HepG2 (cell line): ENCODE measurements at regions not wholly inside any gene's neighbourhood (a gene's known extent, or its start where the extent isn't known, plus 50 kb on each side); places are given as distances from the start of the nearest gene placed in this dataset.

ENCODE experiments used
- ATAC-seq: fragments of 200-7000 bp; cut with Tn5 transposase; 3 replicates; pipeline ENCODE4 v1.9.1; 2020; ENCODE audit warnings: mild to moderate bottlenecking, moderate library complexity
- BruUV-seq: library from RNA; stranded (reverse); fragments of 400-500 nt; replicated peaks from 2 replicates; lab custom pipeline; 2021; lab: Mats Ljungman, UMichigan
- CTCF ChIA-PET: fragments of 300-600 bp; formaldehyde crosslinking; extraction: SDS; loops from one replicate; lab custom pipeline; 2021; ENCODE audit warnings: low total read pairs, inconsistent platforms, low intra/inter-chr PET ratio; lab: Yijun Ruan, JAX
- POLR2A ChIA-PET: fragments of 350-600 bp; sonication (Branson Sonifier 250); formaldehyde crosslinking; loops from one replicate; lab custom pipeline; 2020; ENCODE audit warnings: antibody characterized with exemption, inconsistent platforms; lab: Yijun Ruan, JAX
- DNase-seq: peaks from one replicate; pipeline ENCODE4 v3.0.0-alpha.2; 2015; ENCODE audit warnings: low spot score
- FAIRE-seq: peaks from 3 replicates; lab custom pipeline; 2011; peaks lifted over from hg19 to GRCh38; lab: Jason Lieb, UNC
- H2AFZ ChIP-seq: one replicate; pipeline ENCODE4 v1.6.1; 2011; ENCODE audit warnings: low read length, inconsistent platforms
- H3K27ac ChIP-seq: fragments of 300-600 bp; 3 replicates; pipeline ENCODE4 v1.8.0; 2011; ENCODE audit warnings: mixed run types, mild to moderate bottlenecking, mixed read lengths, low read length, inconsistent platforms; ENCODE audit not compliant: insufficient read depth; ENCODE audit errors: extremely low read length
- H3K27me3 ChIP-seq, 2 experiments: fragments of 200-600 bp in 1 of 2; 2 replicates in 1 of 2; 3 replicates in 1 of 2; pipeline versions ENCODE4 v1.6.0 to v1.8.0; 2011; ENCODE audit warnings: low read length in 2 of 2, mild to moderate bottlenecking in 2 of 2, moderate library complexity in 2 of 2, inconsistent platforms in 1 of 2; ENCODE audit not compliant: insufficient read depth in 2 of 2, control insufficient read depth in 1 of 2
- H3K36me3 ChIP-seq, 2 experiments: fragments of 200-600 bp in 1 of 2; replicated peaks in 1 of 2; 2 replicates in 1 of 2; 3 replicates in 1 of 2; pipeline versions ENCODE4 v1.5.1 to v1.8.0; 2011; ENCODE audit warnings: low read length in 2 of 2, inconsistent platforms in 1 of 2; ENCODE audit not compliant: insufficient read depth in 2 of 2, control insufficient read depth in 1 of 2
- H3K4me1 ChIP-seq: 2 replicates; pipeline ENCODE4 v1.5.1; 2012; ENCODE audit warnings: low read length, inconsistent platforms; ENCODE audit not compliant: insufficient read depth
- H3K4me2 ChIP-seq: 2 replicates; pipeline ENCODE4 v1.6.0; 2011; ENCODE audit warnings: low read depth, low read length, inconsistent platforms
- H3K4me3 ChIP-seq, 3 experiments: fragments of 200-600 bp in 1 of 3; sonication (generic), shearing (Covaris generic) in 1 of 3; replicated peaks in 1 of 3; 2 replicates each; pipeline ENCODE4 v1.5.1; 2011 to 2016; ENCODE audit warnings: low read length in 3 of 3, inconsistent platforms in 2 of 3, low read depth in 2 of 3, mild to moderate bottlenecking in 2 of 3, control low read depth in 1 of 3, mixed read lengths in 1 of 3; ENCODE audit not compliant: insufficient read depth in 1 of 3
- H3K79me2 ChIP-seq: one replicate; pipeline ENCODE4 v1.6.1; 2011; ENCODE audit warnings: low read length, inconsistent platforms; ENCODE audit not compliant: insufficient read depth
- H3K9ac ChIP-seq: 2 replicates; pipeline ENCODE4 v1.6.0; 2011; ENCODE audit warnings: mild to moderate bottlenecking, low read depth, low read length, inconsistent platforms; ENCODE audit not compliant: insufficient read depth
- H3K9me3 ChIP-seq: 2 replicates; pipeline ENCODE4 v1.5.1; 2012; ENCODE audit warnings: mild to moderate bottlenecking, low read length
- H4K20me1 ChIP-seq: 2 replicates; pipeline ENCODE4 v1.6.0; 2011; ENCODE audit warnings: inconsistent platforms, mild to moderate bottlenecking, low read length, moderate library complexity; ENCODE audit not compliant: insufficient read depth
- CHD2 ChIP-seq: IDR thresholded peaks from 2 replicates; pipeline ENCODE4 v1.6.1; 2011; ENCODE audit warnings: low read depth, low read length, improper control_type of control experiment
- REL ChIP-seq: sonication (generic); formaldehyde crosslinking; conservative IDR thresholded peaks from 2 replicates; pipeline ENCODE4 v1.8.0; 2022; ENCODE audit warnings: mild to moderate bottlenecking, missing genetic modification reagents, moderate library complexity
- SMAD1 ChIP-seq: sonication (generic); formaldehyde crosslinking; IDR thresholded peaks from 2 replicates; pipeline ENCODE4 v1.4.0; 2020; ENCODE audit warnings: missing genetic modification reagents, low read depth, mild to moderate bottlenecking, borderline replicate concordance
- TFDP1 ChIP-seq: IDR thresholded peaks from 2 replicates; pipeline ENCODE4 v1.6.1; 2016; ENCODE audit warnings: missing compliant biosample characterization, missing genetic modification reagents, borderline replicate concordance
- TP53 ChIP-seq: sonication (generic); formaldehyde crosslinking; conservative IDR thresholded peaks from 2 replicates; pipeline ENCODE4 v1.4.0; 2020; ENCODE audit warnings: missing genetic modification reagents
- ZMYM2 ChIP-seq: sonication (generic); formaldehyde crosslinking; IDR thresholded peaks from 2 replicates; pipeline ENCODE4 v1.8.0; 2022; ENCODE audit warnings: mild to moderate bottlenecking, missing genetic modification reagents
- ZNF484 ChIP-seq: sonication (generic); formaldehyde crosslinking; IDR thresholded peaks from 2 replicates; pipeline ENCODE4 v1.5.1; 2020; ENCODE audit warnings: mild to moderate bottlenecking, low read depth, missing genetic modification reagents, borderline replicate concordance
- ZNF556 ChIP-seq: sonication (generic); formaldehyde crosslinking; IDR thresholded peaks from 2 replicates; pipeline ENCODE4 v1.4.0; 2020; ENCODE audit warnings: mild to moderate bottlenecking, missing genetic modification reagents, borderline replicate concordance
- ZNF782 ChIP-seq: sonication (generic); formaldehyde crosslinking; IDR thresholded peaks from 2 replicates; pipeline ENCODE4 v1.4.0; 2020; ENCODE audit warnings: missing genetic modification reagents, mild to moderate bottlenecking, borderline replicate concordance
- WGBS: methylation state at CpG from one replicate; pipeline ENCODE4 v1.1.6; 2017; ENCODE audit warnings: low lambda C conversion rate; 5-methylcytosine and 5-hydroxymethylcytosine counted together
- in situ Hi-C: cut with HindIII; loops from 2 replicates; pipeline ENCODE4 v1.10.0; 2017; ENCODE audit warnings: low pct_unique_long_range_greater_than_20kb; ENCODE audit not compliant: extremely low pct_ligation_motif_present
- intact Hi-C: fragments of 100-400 bp; cut with micrococcal nuclease; formaldehyde crosslinking; loops from one replicate; pipeline ENCODE4 v1.10.0; 2022; ENCODE audit not compliant: unreplicated experiment

GRCh38 chr14:76967788-76968187 lies 60.7 kb downstream of the IRF2BPL start:
- FAIRE-seq (no peak), DNase-seq (no peak), ATAC-seq (no peak)
- no peak for TF ChIP-seq ZNF556 (CRISPR knock-in tag)
- no peak for TF ChIP-seq SMAD1 (CRISPR knock-in tag)
- no peak for TF ChIP-seq REL (CRISPR knock-in tag)
- TF ChIP-seq ZMYM2 (CRISPR knock-in tag) = 0 out of 2 replicates have a peak, but pooled peaks have one; percentile 4
- TF ChIP-seq ZNF484 (CRISPR knock-in tag) = no peak
- TF ChIP-seq TP53 = no peak
- TF ChIP-seq CHD2 = no peak
- TF ChIP-seq ZNF782 = no peak
- TF ChIP-seq TFDP1 (CRISPR knock-in tag) = no peak
- intact Hi-C loops (loop anchor here (2.0 to 10.0 kb wide), 3 partner anchors 53 to 85 kb away; no protein-coding TSS in a partner anchor), in situ Hi-C loops (loop anchor here (5.0 kb wide), 1 partner anchor 75 kb away; no protein-coding TSS in a partner anchor)
- H3K4me1 ChIP-seq = peaks cover 84% of the 10 kb centered on the region
- no peak overlapping the region for H3K9ac ChIP-seq
- POLR2A ChIA-PET = interaction anchor here (2.1 kb wide), 1 partner anchor 55 kb away, joined by 9 read pairs; no protein-coding TSS in a partner anchor
- no peaks in the 10 kb centered on the region for H3K79me2 ChIP-seq
- no peaks in the 10 kb centered on the region for H3K9me3 ChIP-seq
- no peak overlapping the region for H3K4me2 ChIP-seq
- H4K20me1 ChIP-seq = no peaks in the 10 kb centered on the region
- H2AFZ ChIP-seq = no peak overlapping the region
- CTCF ChIA-PET = interaction anchor here (1.3 kb wide), 1 partner anchor 85 kb away, joined by 5 read pairs; no protein-coding TSS in a partner anchor
- no peaks in the 10 kb centered on the region for H3K36me3 ChIP-seq
- H3K4me3 ChIP-seq = no peak overlapping the region
- peak overlapping the region; percentile 61 for H3K27ac ChIP-seq
- H3K27me3 ChIP-seq = no peaks in the 10 kb centered on the region
- no TSS peak for BruUV-seq
- 97% methylated on average over 7 of the region's 7 CpGs for WGBS
